Fibroblast of skin of left biceps (primary cell): ENCODE measurements at regions not wholly inside any gene's neighbourhood (a gene's known extent, or its start where the extent isn't known, plus 50 kb on each side); places are given as distances from the start of the nearest gene placed in this dataset.
"Not testable (repeated sequence)": the region's sequence is repeated elsewhere in the genome, so short reads cannot be mapped to it uniquely, and the experiment has no call there.

Experiments
- DNase-seq, 2 experiments: peaks; one replicate each; pipeline ENCODE4 v3.0.0-alpha.2; 2013; ENCODE audit warnings: low read depth in 2 of 2

- DNase-seq: no peak
Measured at GRCh38 chr12:47488888-47489287, 216.9 kb downstream of the RPAP3 start.

DNA sequence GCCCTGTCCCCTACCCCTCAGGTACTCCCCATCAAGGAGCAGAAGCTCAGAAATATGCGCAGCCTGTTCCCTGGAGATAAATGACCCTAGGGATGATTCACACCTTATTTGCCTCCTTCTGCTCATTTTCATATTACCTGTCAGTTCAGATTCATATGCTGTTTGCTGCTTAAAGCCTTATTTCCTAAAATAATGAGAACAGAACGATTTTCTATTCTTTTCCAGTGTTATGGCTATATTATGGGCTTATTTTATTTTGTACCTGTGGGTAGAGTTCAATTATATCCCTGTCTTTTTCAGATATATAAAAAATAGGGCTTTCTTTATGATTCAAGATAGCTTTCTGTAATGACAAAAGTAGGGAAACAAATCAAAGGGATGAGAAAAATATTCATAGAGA lies 224.8 kb downstream of the RPAP3 start:
- DNase-seq: no peak

- DNase-seq: no peak
Measured at GRCh38 chr12:47478426-47478825, 227.4 kb downstream of the RPAP3 start.

GRCh38 chr12:47473091-47473490 lies 232.7 kb downstream of the RPAP3 start:
- no peak for DNase-seq

DNA sequence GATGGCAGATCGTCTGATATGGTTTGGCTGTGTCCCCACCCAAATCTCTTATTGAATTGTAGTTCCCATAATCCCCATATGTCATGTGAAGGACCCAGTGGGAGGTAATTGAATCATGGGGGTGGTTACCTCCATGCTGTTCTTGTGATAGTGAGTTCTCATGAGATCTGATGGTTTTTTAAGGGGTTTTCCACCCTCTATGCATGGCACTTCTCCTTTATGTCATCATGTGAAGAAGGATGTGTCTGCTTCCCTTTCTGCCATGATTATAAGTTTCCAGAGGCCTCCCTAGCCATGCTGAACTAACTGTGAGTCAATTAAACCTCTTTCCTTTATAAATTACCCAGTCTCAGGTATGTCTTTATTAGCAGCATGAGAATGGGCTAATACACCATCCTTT lies 235.5 kb downstream of the RPAP3 start:
- DNase-seq: not testable (repeated sequence)

DNA sequence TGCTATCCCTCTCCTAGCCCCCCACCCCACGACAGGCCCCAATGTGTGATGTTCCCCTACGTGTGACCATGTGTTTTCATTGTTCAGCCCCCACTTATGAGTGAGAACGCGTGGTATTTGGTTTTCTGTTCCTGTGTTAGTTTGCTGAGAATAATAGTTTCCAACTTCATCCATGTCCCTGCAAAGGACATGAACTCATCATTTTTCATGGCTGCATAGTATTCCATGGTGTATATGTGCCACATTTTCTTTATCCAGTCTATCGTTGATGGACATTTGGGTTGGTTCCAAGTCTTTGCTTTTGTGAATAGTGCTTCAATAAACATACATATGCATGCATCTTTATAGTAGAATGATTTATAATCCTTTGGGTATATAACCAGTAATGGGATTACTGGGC lies 241.9 kb downstream of the RPAP3 start:
- DNase-seq: not testable (repeated sequence)

GRCh38 chr12:47458279-47458678 lies 247.6 kb downstream of the RPAP3 start:
- no peak for DNase-seq

- no peak for DNase-seq
Measured at GRCh38 chr12:47449797-47450196, 256.0 kb downstream of the RPAP3 start.

DNA sequence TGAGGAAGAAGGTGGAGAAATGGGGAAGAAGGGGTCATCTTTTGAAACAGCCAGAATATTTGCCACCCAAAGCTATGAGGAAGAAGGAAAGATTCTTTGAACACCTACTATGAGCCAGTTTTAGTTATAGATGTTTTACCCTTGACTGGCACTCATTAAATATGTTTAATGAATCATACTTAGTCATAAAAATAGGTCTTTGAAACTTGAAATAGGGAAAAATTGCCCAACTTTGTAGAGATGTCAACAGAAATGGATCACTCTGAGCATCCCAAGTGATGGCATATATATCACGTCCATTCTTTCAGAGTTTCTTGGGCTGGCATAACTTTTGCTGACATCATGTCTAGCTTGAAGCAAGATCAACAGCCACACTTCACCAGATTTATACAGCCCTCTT lies 263.5 kb downstream of the RPAP3 start:
- DNase-seq: no peak

- DNase-seq: no peak
Measured at GRCh38 chr12:47441490-47441889, 264.3 kb downstream of the RPAP3 start.

DNA sequence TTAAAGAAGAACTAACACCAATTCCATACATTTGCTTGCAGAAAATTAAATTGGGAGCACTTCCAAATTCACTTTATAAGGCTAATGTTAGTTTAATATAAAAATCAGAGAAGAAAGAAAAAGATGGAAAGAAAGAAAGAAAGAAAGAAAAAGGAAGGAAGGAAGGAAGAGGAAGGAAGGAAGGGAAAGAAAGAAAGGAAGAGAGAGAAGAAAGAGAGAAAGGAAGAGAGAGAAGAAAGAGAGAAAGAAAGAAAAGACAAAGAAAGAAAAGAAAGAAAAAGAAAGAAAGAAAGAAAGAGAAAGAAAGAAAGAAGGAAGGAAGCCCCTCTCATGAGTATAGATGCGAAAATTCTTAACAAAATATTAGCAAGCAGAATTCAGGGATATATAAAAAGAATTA lies 267.7 kb downstream of the RPAP3 start:
- no peak for DNase-seq

DNA sequence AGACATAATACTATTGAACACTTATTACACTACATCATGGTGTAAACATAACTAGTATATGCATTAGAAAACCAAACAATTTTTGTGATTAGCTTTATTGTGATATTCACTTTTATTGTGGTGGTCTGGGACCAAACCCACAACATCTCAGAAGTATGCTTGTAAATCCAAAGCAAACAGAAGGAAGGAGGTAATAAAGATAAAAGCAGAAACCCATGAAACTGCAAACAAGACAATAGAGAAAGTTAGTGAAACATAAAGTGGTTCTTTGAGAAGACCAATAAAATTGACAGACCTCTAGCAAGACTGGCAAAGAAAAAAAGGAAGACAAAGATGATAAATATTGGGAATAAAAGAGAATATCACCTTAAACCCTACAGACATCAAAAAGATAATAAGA lies 268.3 kb downstream of the RPAP3 start:
- no peak for DNase-seq

DNA sequence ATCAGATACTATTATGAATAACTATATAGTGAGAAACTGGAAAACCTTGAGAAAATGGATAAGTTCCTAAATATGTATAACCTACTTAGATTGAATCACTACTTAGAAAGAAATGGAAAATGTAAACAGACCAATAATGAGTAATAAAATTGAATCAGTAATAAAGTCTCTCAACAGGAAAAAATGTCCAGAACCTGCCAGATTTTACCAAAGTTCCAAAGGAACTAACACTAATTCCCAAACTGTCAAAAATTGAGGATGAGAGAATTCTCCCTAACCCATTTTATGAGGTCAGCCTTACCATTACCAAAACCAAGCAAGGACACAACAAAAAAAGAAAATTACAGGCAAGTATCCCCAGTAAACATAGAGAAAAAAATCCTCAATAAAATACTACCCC lies 272.0 kb downstream of the RPAP3 start:
- no peak for DNase-seq

DNA sequence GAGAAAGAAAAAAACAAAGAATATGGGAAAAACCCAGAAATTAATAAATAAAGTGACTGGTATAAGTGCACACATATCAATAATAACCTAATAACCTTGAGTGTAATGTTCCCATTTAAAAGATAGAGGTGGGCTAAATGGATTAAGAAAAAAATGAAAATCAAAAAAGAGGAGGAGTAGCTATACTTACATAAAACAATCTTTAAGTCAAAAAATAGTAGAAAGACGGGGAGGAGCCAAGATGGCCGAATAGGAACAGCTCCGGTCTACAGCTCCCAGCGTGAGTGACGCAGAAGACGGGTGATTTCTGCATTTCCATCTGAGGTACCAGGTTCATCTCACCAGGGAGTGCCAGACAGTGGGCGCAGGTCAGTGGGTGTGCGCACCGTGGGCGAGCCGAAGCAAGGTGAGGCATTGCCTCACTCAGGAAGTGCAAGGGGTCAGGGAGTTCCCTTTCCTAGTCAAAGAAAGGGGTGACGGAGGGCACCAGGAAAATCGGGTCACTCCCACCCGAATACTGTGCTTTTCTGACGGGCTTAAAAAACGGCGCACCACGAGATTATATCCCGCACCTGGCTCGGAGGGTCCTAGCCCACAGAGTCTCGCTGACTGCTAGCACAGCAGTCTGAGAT lies 279.0 kb downstream of the RPAP3 start:
- not testable (repeated sequence) for DNase-seq

DNA sequence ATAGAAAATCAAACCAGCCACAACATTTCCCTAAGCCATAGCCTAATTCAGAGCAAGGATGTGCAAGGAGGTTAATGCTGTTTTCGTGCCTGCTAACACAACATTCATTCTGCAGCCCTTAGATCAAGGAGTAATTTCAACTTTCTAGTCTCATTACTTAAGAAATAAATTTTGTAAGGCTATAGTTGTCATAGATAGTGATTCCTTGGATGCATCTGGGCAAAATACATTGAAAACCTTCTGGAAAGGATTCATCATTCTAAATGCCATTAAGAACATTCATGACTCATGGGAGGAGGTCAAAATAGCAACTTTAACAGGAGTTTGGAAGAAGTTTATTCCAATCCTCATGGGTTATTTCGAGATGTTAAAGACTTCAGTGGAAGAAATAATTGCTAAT lies 283.2 kb downstream of the RPAP3 start:
- peak in 1 of 2 experiments; percentile 33 for DNase-seq

DNA sequence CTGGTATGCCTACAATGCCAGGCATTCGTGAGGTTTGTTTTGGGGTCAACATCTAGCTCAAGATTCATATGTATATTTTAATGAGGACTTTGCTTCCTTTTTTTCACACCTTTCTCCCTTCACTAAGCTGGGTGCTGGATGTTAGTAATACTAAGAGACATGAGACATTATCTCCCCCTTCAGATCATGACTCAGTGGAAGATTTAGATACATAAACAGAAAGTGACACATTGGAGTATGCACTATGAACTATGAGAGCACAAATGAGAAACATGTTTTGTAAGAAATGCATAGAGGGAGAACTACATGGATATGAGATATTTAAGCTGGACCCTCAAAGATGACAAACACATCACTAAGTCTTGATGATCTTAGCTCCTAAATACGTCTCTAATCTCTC lies 286.3 kb downstream of the RPAP3 start:
- no peak for DNase-seq

DNA sequence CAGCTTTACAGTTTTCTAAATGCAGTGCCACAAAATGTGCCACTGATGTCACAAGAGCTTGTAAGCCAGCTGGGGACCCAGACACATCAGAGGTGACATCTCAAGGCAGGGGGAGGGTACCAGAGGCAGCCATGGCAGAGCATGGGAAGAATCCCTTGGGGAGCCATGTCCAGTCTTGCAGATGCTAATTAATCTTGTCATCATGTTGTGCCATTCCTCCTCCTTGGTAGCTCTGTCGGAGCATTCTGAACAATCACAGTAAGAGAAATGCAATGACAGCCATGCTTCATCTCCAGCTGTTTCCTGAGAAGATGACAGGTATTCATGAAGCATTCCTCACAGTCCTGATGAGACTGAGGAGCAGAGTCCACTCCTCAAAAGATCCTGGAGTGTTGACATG lies 287.9 kb downstream of the RPAP3 start:
- DNase-seq: no peak

DNA sequence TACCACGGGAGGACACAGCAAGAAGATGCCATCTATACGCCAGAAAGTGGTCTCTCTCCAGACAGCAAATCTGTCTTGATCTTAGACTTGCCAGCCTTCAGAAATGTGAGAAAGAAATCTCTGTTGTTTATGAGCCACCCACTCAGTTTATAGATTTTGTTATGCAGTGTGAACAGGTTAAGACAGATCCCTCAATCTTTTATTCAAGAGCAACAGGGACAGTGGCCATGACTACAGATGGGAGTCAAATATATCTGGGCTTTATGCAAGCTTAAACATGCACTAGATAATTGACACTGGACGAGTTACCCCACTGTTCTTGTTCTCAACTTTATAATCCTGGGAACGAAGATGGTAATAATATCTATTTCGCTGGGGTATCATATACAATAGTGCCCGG lies 288.7 kb downstream of the RPAP3 start:
- no peak for DNase-seq

DNA sequence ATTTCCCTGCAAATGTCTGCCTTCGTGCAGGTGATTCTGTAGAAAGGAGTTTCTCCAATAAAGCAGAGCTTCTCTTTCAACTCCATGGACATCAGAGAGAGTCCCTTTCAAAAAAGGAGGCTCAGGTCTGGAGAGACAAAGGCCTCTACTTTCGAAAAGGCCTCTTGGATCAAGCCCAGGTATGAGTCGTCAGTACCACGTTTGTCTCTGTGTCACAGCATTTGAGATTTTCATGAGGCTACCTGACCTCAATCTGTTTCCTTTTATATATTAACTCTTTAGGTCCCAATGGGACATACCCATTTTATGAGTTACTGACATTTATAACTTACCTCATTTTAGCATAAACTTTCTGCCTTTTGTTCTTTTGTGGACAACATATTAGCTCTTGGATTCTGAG lies 290.8 kb downstream of the RPAP3 start:
- DNase-seq: no peak

DNA sequence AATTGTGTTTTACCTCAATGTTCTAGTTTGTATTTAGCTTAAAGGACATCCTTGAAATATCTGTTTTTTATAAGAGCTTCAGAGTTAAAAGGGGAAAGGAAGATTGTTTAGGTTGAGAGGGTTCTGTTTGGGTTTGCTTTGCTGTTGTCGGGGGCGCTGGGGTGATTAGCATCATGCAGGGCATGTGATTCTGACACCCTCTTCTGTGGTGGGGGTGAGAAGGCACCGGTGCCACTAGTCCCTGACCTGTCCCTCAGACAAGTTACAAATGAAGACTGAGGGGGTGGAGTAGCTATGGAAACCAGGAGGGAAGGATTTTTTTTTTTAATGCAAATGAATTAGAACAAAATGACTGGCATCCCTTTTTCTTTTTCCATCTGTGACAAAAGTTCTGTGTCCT lies 291.3 kb downstream of the RPAP3 start:
- no peak for DNase-seq

- DNase-seq: no peak
Measured at GRCh38 chr12:47413806-47414205, 292.0 kb downstream of the RPAP3 start.

- DNase-seq: no peak
Measured at GRCh38 chr12:47412601-47413236, 293.1 kb downstream of the RPAP3 start.

- DNase-seq: no peak
Measured at GRCh38 chr12:47411966-47412365, 293.9 kb downstream of the RPAP3 start.

DNA sequence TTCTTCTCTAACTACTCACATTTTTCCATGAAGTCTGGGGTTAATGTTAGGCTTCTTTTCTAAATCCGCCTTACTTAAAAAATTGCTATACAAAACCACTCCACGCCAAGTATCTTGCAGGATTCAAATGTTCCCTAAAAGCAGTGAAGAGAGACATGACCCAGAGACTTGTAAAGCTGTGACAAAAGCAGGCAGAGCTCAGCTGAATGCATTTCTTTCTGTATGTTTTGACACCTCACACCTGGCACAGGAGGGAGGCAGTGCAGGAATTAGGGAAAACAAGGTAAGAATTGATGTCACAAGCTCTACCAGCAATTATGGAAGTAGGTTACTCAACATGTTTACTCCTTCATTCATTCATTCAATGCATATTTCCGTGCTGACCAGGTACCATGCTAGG lies 295.0 kb downstream of the RPAP3 start:
- DNase-seq: no peak
